ENCODE measurements at regions not wholly inside any gene's neighbourhood (a gene's known extent, or its start where the extent isn't known, plus 50 kb on each side); places are given as distances from the start of the nearest gene placed in this dataset.
"Not testable (repeated sequence)": the region's sequence is repeated elsewhere in the genome, so short reads cannot be mapped to it uniquely, and the experiment has no call there.

GRCh38 chrX:39261446-39262147 is 460.3 kb downstream of the MID1IP1 start:
- no peak for DNase-seq (ENCODE audit: extremely low read depth in 1 of 2, low read depth in 1 of 2)

- no peak for DNase-seq (ENCODE audit: extremely low read depth in 1 of 2, low read depth in 1 of 2)
Observed at GRCh38 chrX:39262641-39263040, 461.4 kb downstream of the MID1IP1 start.

GRCh38 chrX:39264023-39264422 is 462.8 kb downstream of the MID1IP1 start:
- no peak for DNase-seq (ENCODE audit: extremely low read depth in 1 of 2, low read depth in 1 of 2)

- DNase-seq (ENCODE audit: extremely low read depth in 1 of 2, low read depth in 1 of 2) = no peak
Observed at GRCh38 chrX:39267176-39267575, 465.9 kb downstream of the MID1IP1 start.

GRCh38 chrX:39268207-39268606 is 466.9 kb downstream of the MID1IP1 start:
- no peak for DNase-seq (ENCODE audit: extremely low read depth in 1 of 2, low read depth in 1 of 2)

GRCh38 chrX:39275500-39276068 is 474.3 kb downstream of the MID1IP1 start:
- DNase-seq (ENCODE audit: extremely low read depth in 1 of 2, low read depth in 1 of 2) = no peak

- DNase-seq (ENCODE audit: extremely low read depth in 1 of 2, low read depth in 1 of 2) = not testable (repeated sequence)
Observed at GRCh38 chrX:39277685-39278390, 476.6 kb downstream of the MID1IP1 start.

GRCh38 chrX:39283239-39283638 is 482.0 kb downstream of the MID1IP1 start:
- DNase-seq (ENCODE audit: extremely low read depth in 1 of 2, low read depth in 1 of 2) = no peak

GRCh38 chrX:39288592-39288991 is 487.3 kb downstream of the MID1IP1 start:
- DNase-seq (ENCODE audit: extremely low read depth in 1 of 2, low read depth in 1 of 2) = no peak

GRCh38 chrX:39289827-39290226 is 488.6 kb downstream of the MID1IP1 start:
- DNase-seq (ENCODE audit: extremely low read depth in 1 of 2, low read depth in 1 of 2) = no peak

- DNase-seq (ENCODE audit: extremely low read depth in 1 of 2, low read depth in 1 of 2) = no peak
Observed at GRCh38 chrX:39293203-39293602, 491.9 kb downstream of the MID1IP1 start.

- no peak for DNase-seq (ENCODE audit: extremely low read depth in 1 of 2, low read depth in 1 of 2)
Observed at GRCh38 chrX:39296472-39296871, 495.2 kb downstream of the MID1IP1 start.

GRCh38 chrX:39298821-39299220 is 497.6 kb downstream of the MID1IP1 start:
- no peak for DNase-seq (ENCODE audit: extremely low read depth in 1 of 2, low read depth in 1 of 2)

- DNase-seq (ENCODE audit: extremely low read depth in 1 of 2, low read depth in 1 of 2) = no peak
Observed at GRCh38 chrX:39299615-39300014, 498.4 kb downstream of the MID1IP1 start.

GRCh38 chrX:39301036-39301435 is 499.8 kb downstream of the MID1IP1 start:
- DNase-seq (ENCODE audit: extremely low read depth in 1 of 2, low read depth in 1 of 2) = no peak

GRCh38 chrX:39302838-39303237 is 501.6 kb downstream of the MID1IP1 start:
- no peak for DNase-seq (ENCODE audit: extremely low read depth in 1 of 2, low read depth in 1 of 2)

- no peak for DNase-seq (ENCODE audit: extremely low read depth in 1 of 2, low read depth in 1 of 2)
Observed at GRCh38 chrX:39304746-39305145, 503.5 kb downstream of the MID1IP1 start.

GRCh38 chrX:39307488-39307887 is 506.2 kb downstream of the MID1IP1 start:
- DNase-seq (ENCODE audit: extremely low read depth in 1 of 2, low read depth in 1 of 2) = no peak

- no peak for DNase-seq (ENCODE audit: extremely low read depth in 1 of 2, low read depth in 1 of 2)
Observed at GRCh38 chrX:39308126-39308525, 506.9 kb downstream of the MID1IP1 start.

GRCh38 chrX:39309018-39309635 is 507.9 kb downstream of the MID1IP1 start:
- DNase-seq (ENCODE audit: extremely low read depth in 1 of 2, low read depth in 1 of 2) = peak in 1 of 2 donors; percentile 52

GRCh38 chrX:39309721-39310152 is 508.5 kb downstream of the MID1IP1 start:
- DNase-seq (ENCODE audit: extremely low read depth in 1 of 2, low read depth in 1 of 2) = peak in 1 of 2 donors; percentile 25

GRCh38 chrX:39310891-39311290 is 509.6 kb downstream of the MID1IP1 start:
- no peak for DNase-seq (ENCODE audit: extremely low read depth in 1 of 2, low read depth in 1 of 2)

Measured in stimulated activated CD8-positive, alpha-beta memory T cell treated with anti-CD3 and anti-CD28 coated beads, Interleukin-7, amount 100 ng/mL, for 48 hours (primary cell).